ENCODE measurements at regions not wholly inside any gene's neighbourhood (a gene's known extent, or its start where the extent isn't known, plus 50 kb on each side); places are given as distances from the start of the nearest gene placed in this dataset.
A peak's percentile ranks its signal among the peaks of the same experiment; 100 is the strongest.

GRCh38 chr3:127394984-127395662 is 107.3 kb upstream of the PRR20G start:
- DNase-seq, result no peak

- no peak for DNase-seq
These were observed 106.2 kb upstream of the PRR20G start for GRCh38 chr3:127394031-127394430.

GRCh38 chr3:127393131-127393820 is 105.4 kb upstream of the PRR20G start:
- DNase-seq, result no peak

- peak; percentile 27 to 70 for DNase-seq
These were observed 104.3 kb upstream of the PRR20G start for GRCh38 chr3:127392156-127392490.

GRCh38 chr3:127391436-127392155 is 103.8 kb upstream of the PRR20G start:
- DNase-seq, result peak in 1 of 2 experiments; percentile 44

- no peak for DNase-seq
These were observed 102.6 kb upstream of the PRR20G start for GRCh38 chr3:127390365-127391025.

- DNase-seq, result no peak
These were observed 102.1 kb upstream of the PRR20G start for GRCh38 chr3:127389913-127390312.

GRCh38 chr3:127389420-127389819 is 101.6 kb upstream of the PRR20G start:
- no peak for DNase-seq

GRCh38 chr3:127388427-127388826 is 100.6 kb upstream of the PRR20G start:
- no peak for DNase-seq

GRCh38 chr3:127387556-127388153 is 99.8 kb upstream of the PRR20G start:
- DNase-seq, result no peak

- no peak for DNase-seq
These were observed 99.3 kb upstream of the PRR20G start for GRCh38 chr3:127387119-127387518.

GRCh38 chr3:127386490-127386889 is 98.6 kb upstream of the PRR20G start:
- no peak for DNase-seq

- DNase-seq, result no peak
These were observed 97.7 kb upstream of the PRR20G start for GRCh38 chr3:127385540-127385870.

- DNase-seq, result peak; percentile 62 to 64
These were observed 97.1 kb upstream of the PRR20G start for GRCh38 chr3:127384717-127385539.

- no peak for DNase-seq
These were observed 95.9 kb upstream of the PRR20G start for GRCh38 chr3:127383656-127384179.

GRCh38 chr3:127377801-127378655 is 90.2 kb upstream of the PRR20G start:
- peak; percentile 16 to 33 for DNase-seq

GRCh38 chr3:127375151-127375930 is 87.5 kb upstream of the PRR20G start:
- DNase-seq, result no peak

- DNase-seq, result peak in 1 of 2 experiments; percentile 57
These were observed 86.5 kb upstream of the PRR20G start for GRCh38 chr3:127374086-127375010.
